Heart left ventricle (tissue), 13 donors: ENCODE measurements at regions not wholly inside any gene's neighbourhood (a gene's known extent, or its start where the extent isn't known, plus 50 kb on each side); places are given as distances from the start of the nearest gene placed in this dataset.

ENCODE experiments used
- CTCF ChIP-seq, 12 donors: fragments of 200-600 bp; sonication (generic) in 4 of 12; IDR thresholded peaks; one replicate each; pipeline versions ENCODE4 v1.5.0 to v1.8.0; 2018 to 2022; ENCODE audit warnings: antibody characterized with exemption in 12 of 12, mild to moderate bottlenecking in 5 of 12
- POLR2A ChIP-seq, 2 donors: fragments of 450-650 bp; IDR thresholded peaks; one replicate each; pipeline ENCODE4 v1.6.1; 2017; ENCODE audit warnings: antibody characterized with exemption in 2 of 2, mild to moderate bottlenecking in 2 of 2, moderate library complexity in 2 of 2
- donor health status: ischemic (EF 13 %, LVEDD 7.1; RV severe dilation, severe dysfunction).
- donor health status: DM: no; HTN: yes; CAD: no.
- donor health status: DM: no; HTN: no; CAD: no.
- donor health status: ischemic (EF 25% LVEDD 6.9; RV normal size, moderate dysfunction).
- donor health status: ischemic (EF 25% LVEDD 5.7; RV mildly dilated, moderate dysfunction).
- donor health status: ischemic (EF 35%, LVEDD 5.7; RV mildly dilated, moderate dysfunction).
- donor health status: nonischemic (EF 11% LVEDD 7.7; RV severe dilation, severe dysfunction).
- donor health status: DM: yes; HTN: yes; CAD: no.
- donor health status: PGD.
- donor health status: ischemic (EF 29% LVEDD 5.4; RV normal size, mild dysfunction).
- donor health status: nonischemic (EF 23%, LVEDD 6.1; RV moderate dilation, normal function).

- TF ChIP-seq CTCF (IDR thresholded peaks at IDR 0.05) (no peak), POLR2A (IDR thresholded peaks at IDR 0.05) (no peak)
Measured at GRCh38 chr11:116300232-116300631, 472.6 kb downstream of the BUD13 start.
